Activated CD8-positive, alpha-beta T cell treated with anti-CD3 and anti-CD28 coated beads for 36 hours (primary cell): ENCODE measurements at regions not wholly inside any gene's neighbourhood (a gene's known extent, or its start where the extent isn't known, plus 50 kb on each side); places are given as distances from the start of the nearest gene placed in this dataset.
"Not testable (repeated sequence)": the region's sequence is repeated elsewhere in the genome, so short reads cannot be mapped to it uniquely, and the experiment has no call there.

Experiments used
- ATAC-seq: fragments of 200-7000 bp; cut with Tn5 transposase; one replicate; pipeline ENCODE4 v1.10.0; 2021; ENCODE audit warnings: mild to moderate bottlenecking, moderate library complexity
- CTCF ChIA-PET: fragments of 350-600 bp; sonication (Branson Sonifier 250); formaldehyde crosslinking; loops from one replicate; lab custom pipeline; 2021; ENCODE audit warnings: antibody characterized with exemption; lab: Charles Lee
- POLR2A ChIA-PET: fragments of 350-600 bp; sonication (Branson Sonifier 250); formaldehyde crosslinking; loops from one replicate; lab custom pipeline; 2021; ENCODE audit warnings: antibody characterized with exemption; lab: Charles Lee
- DNase-seq: peaks from one replicate; pipeline ENCODE4 v3.0.0-alpha.2; 2020
- H3K27ac Mint-ChIP-seq: one replicate; pipeline ENCODE4 v1.8.0; 2021; ENCODE audit warnings: mild to moderate bottlenecking, mixed read lengths
- H3K27me3 Mint-ChIP-seq: one replicate; pipeline ENCODE4 v1.8.0; 2021; ENCODE audit warnings: mixed read lengths
- H3K36me3 Mint-ChIP-seq: one replicate; pipeline ENCODE4 v1.8.0; 2021; ENCODE audit warnings: low read depth, mixed read lengths
- H3K4me1 Mint-ChIP-seq: one replicate; pipeline ENCODE4 v1.8.0; 2021; ENCODE audit warnings: low read depth, mixed read lengths
- H3K4me3 Mint-ChIP-seq: one replicate; pipeline ENCODE4 v1.8.0; 2021; ENCODE audit warnings: mild to moderate bottlenecking, moderate library complexity, mixed read lengths
- H3K9me3 Mint-ChIP-seq: one replicate; pipeline ENCODE4 v1.8.0; 2021; ENCODE audit warnings: mixed read lengths
- intact Hi-C: fragments of 100-400 bp; cut with micrococcal nuclease; formaldehyde crosslinking; loops from one replicate; pipeline ENCODE4 v1.10.0; 2022
- TF ChIP-seq, protein P1 (sequence below): fragments of 200-600 bp; IDR thresholded peaks from one replicate; pipeline ENCODE4 v1.8.0; 2022; ENCODE audit warnings: antibody characterized with exemption, mild to moderate bottlenecking

DNA sequence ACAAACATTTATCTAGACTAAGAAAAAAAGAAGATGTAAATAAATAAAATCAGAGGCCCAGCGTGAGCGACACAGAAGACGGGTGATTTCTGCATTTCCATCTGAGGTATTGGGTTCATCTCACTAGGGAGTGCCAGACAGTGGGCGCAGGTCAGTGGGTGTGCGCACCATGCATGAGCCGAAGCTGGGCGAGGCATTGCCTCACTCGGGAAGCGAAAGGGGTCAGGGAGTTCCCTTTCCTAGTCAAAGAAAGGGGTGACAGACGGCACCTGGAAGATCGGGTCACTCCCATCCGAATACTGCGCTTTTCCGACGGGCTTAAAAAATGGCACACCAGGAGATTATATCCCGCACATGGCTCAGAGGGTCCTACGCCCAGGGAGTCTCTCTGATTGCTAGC, 79.5 kb upstream of the ABCD2 start:
- ATAC-seq, H3K36me3 Mint-ChIP-seq, POLR2A ChIA-PET, H3K27me3 Mint-ChIP-seq, H3K4me3 Mint-ChIP-seq, H3K27ac Mint-ChIP-seq, DNase-seq, CTCF ChIA-PET, intact Hi-C loops, H3K4me1 Mint-ChIP-seq: not testable (repeated sequence)
- peaks cover 16% of the 10 kb centered on the region for H3K9me3 Mint-ChIP-seq

DNA sequence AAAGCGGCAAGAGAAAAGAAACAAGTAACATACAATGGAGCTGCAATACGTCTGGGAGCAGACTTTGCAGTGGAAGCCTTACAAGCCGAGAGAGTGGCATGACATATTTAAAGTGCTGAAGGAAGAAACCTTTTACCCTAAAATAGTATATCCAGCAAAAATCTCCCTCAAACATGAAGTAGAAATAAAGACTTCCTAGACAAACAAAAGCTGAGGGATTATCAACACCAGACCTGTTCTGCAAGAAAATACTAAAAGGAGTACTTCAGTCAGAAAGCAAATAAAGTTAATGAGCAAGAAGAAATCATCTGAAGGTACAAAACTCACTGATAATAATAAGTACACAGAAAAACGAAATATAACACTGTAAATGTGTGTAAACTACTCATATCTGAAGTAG, 77.5 kb upstream of the ABCD2 start:
- Mint-ChIP-seq H3K36me3 (no peaks in the 10 kb centered on the region), H3K27ac (no peak overlapping the region), H3K27me3 (no peaks in the 10 kb centered on the region), H3K9me3 (peaks cover 16% of the 10 kb centered on the region), H3K4me3 (no peak overlapping the region), H3K4me1 (no peaks in the 10 kb centered on the region)
- DNase-seq (no peak), ATAC-seq (no peak)
- ChIA-PET POLR2A (no interaction called here), CTCF (interaction anchor here (1.2 to 1.4 kb wide), 2 partner anchors 12 to 110 kb away, joined by 3 to 4 read pairs; no protein-coding TSS in a partner anchor)
- TF ChIP-seq, protein P1, sequence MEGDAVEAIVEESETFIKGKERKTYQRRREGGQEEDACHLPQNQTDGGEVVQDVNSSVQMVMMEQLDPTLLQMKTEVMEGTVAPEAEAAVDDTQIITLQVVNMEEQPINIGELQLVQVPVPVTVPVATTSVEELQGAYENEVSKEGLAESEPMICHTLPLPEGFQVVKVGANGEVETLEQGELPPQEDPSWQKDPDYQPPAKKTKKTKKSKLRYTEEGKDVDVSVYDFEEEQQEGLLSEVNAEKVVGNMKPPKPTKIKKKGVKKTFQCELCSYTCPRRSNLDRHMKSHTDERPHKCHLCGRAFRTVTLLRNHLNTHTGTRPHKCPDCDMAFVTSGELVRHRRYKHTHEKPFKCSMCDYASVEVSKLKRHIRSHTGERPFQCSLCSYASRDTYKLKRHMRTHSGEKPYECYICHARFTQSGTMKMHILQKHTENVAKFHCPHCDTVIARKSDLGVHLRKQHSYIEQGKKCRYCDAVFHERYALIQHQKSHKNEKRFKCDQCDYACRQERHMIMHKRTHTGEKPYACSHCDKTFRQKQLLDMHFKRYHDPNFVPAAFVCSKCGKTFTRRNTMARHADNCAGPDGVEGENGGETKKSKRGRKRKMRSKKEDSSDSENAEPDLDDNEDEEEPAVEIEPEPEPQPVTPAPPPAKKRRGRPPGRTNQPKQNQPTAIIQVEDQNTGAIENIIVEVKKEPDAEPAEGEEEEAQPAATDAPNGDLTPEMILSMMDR, result no peak
- intact Hi-C loops, result no loop called here

DNA sequence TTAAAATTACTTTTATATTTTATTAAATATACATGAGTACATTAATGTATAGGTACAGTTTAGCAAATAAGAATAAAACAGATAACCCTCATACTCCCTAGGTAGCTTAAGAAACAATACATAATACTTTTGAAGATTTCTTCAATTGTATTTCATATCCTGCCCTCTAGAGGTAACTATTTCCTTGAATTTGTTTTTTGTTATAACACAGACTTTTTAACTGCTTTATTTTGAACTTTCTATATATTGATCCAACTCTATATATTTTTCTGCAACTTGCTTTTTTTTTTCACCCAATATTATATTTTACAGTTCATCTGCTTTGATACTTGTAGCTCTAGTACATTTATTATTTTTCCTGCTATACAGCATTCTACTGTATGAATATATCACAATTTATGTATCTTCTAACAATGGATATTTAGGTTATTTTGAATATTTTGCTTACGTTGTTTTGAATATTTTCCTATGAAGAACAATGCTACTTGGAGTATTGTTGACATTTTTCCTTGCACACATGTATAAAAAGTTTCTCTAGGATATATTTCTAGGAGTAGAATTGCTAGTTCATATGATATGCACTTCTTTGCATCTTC, 72.8 kb upstream of the ABCD2 start:
- no peak overlapping the region for H3K4me3 Mint-ChIP-seq
- intact Hi-C loops, result loop anchor here (5.0 kb wide), 1 partner anchor 375 kb away; no protein-coding TSS in a partner anchor
- TF ChIP-seq, protein P1, result peak; percentile 70
- no peak overlapping the region for H3K27ac Mint-ChIP-seq
- H3K36me3 Mint-ChIP-seq, result no peaks in the 10 kb centered on the region
- peak; percentile 55 for ATAC-seq
- H3K27me3 Mint-ChIP-seq, result no peaks in the 10 kb centered on the region
- CTCF ChIA-PET, result interaction anchor here (0.6 to 1.8 kb wide), 15 partner anchors 9 to 406 kb away, joined by 3 to 7 read pairs (median 3); partner anchors contain the start of gene ABCD2
- POLR2A ChIA-PET, result no interaction called here
- no peak for DNase-seq
- H3K9me3 Mint-ChIP-seq, result peaks cover 3% of the 10 kb centered on the region
- no peaks in the 10 kb centered on the region for H3K4me1 Mint-ChIP-seq

DNA sequence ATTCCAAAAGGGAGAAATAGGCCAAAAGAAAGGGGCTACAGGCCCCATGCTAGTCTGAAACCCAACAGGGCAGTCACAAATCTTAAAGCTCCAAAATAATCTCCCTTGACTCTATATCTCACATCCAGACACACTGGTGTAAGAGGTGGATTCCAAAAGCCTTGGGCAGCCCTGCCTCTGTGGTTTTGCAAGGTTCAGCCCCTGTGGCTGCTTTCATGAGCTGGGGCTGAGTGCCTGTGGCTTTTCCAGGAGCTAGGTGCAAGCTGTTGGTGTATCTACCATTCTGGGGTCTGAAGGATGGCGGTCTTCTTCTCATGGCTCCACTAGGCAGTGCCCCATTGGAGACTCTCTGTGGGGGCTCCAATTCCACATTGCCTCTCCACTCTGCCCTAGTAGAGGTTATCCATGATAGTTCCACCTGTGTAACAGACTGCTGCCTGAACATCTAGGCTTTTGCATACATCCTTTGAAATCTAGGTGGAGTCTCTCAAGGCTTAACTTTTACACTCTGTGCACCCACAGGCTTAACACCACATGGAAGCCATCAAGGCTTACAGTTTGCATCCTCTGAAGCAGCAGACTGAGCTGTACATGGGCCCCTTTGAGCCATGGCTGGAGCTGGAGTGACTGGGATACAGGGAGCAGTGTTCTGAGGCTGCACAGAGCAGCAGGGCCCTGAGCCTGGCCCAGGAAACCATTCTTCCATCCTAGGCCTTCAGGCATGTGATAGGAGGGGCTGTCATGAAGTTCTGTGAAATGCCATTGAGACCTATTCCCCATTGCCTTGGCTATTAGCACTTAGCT, 66.5 kb upstream of the ABCD2 start:
- DNase-seq (peak; percentile 32), ATAC-seq (peak; percentile 54)
- TF ChIP-seq, protein P1, result no peak
- Mint-ChIP-seq H3K4me3 (no peak overlapping the region), H3K9me3 (peaks cover 7% of the 10 kb centered on the region), H3K36me3 (peaks cover 4% of the 10 kb centered on the region), H3K27ac (no peak overlapping the region), H3K27me3 (no peaks in the 10 kb centered on the region), H3K4me1 (peaks cover 29% of the 10 kb centered on the region)
- POLR2A ChIA-PET, result no interaction called here
- intact Hi-C loops, result no loop called here
- CTCF ChIA-PET, result no interaction called here

DNA sequence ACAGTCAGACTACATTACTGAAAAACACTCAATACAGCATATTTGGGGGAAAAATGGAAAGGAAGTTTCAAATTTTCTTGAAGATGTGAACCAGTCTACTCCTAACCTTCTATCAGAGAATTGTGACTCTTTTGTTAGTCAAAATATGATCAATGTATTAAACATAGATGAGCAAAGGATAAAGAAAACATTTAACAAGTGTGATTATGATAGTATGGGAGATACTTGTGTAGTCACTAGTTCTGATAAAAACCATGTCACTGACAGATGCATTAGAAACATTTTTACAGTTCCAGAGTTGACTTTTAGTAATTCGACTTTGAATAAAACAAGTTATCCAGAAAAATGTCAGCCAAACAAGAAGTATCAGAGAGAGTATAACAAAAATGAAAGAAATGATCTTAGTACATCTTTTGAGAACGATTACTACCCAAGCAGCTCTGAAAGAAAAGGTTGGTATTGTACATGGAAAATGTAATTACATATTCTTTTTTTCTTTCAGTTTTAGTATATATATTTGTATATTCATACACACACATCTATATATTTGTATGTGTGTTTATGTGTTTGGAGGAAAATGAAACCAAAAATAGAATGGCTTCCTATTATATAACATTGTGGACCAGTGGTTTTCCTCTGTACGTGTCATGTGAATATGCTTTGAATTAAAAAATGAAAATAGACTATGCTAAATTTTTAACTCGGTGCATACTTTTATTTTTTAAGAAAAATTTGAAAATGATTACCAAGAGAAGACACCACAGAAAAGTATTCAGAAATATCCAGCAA, 63.3 kb upstream of the ABCD2 start:
- no peaks in the 10 kb centered on the region for H3K27me3 Mint-ChIP-seq
- ChIA-PET CTCF (interaction anchor here (1.4 to 1.6 kb wide), 2 partner anchors 9 to 13 kb away, joined by 4 read pairs; no protein-coding TSS in a partner anchor), POLR2A (no interaction called here)
- no peak for DNase-seq
- H3K36me3 Mint-ChIP-seq, result peaks cover 14% of the 10 kb centered on the region
- ATAC-seq, result peak; percentile 75
- peaks cover 18% of the 10 kb centered on the region for H3K9me3 Mint-ChIP-seq
- H3K27ac Mint-ChIP-seq, result peak overlapping the region; percentile 88
- H3K4me3 Mint-ChIP-seq, result peak overlapping the region; percentile 74
- TF ChIP-seq, protein P1, result no peak
- intact Hi-C loops, result loop anchor here (5.0 kb wide), 1 partner anchor 61 kb away; no protein-coding TSS in a partner anchor
- H3K4me1 Mint-ChIP-seq, result peaks cover 29% of the 10 kb centered on the region
